DMS53 (cell line): ENCODE measurements at regions not wholly inside any gene's neighbourhood (a gene's known extent, or its start where the extent isn't known, plus 50 kb on each side); places are given as distances from the start of the nearest gene placed in this dataset.
"Not testable (repeated sequence)": the region's sequence is repeated elsewhere in the genome, so short reads cannot be mapped to it uniquely, and the experiment has no call there.

Experiments used
- DNase-seq: peaks from one replicate; lab custom pipeline; 2025; lab: John Stamatoyannopoulos, UW

GRCh38 chrX:83077606-83078005 lies 430.5 kb upstream of the POU3F4 start:
- DNase-seq = peak; percentile 34

- no peak for DNase-seq
These were observed 406.1 kb upstream of the POU3F4 start for GRCh38 chrX:83101961-83102360.

GRCh38 chrX:83108278-83108677 lies 399.8 kb upstream of the POU3F4 start:
- no peak for DNase-seq

- peak; percentile 5 for DNase-seq
These were observed 362.2 kb upstream of the POU3F4 start for GRCh38 chrX:83145876-83146275.

- DNase-seq = no peak
These were observed 348.0 kb upstream of the POU3F4 start for GRCh38 chrX:83160096-83160495.

GRCh38 chrX:83164063-83164462 lies 344.0 kb upstream of the POU3F4 start:
- DNase-seq = not testable (repeated sequence)

- DNase-seq = no peak
These were observed 338.4 kb upstream of the POU3F4 start for GRCh38 chrX:83169683-83170082.

GRCh38 chrX:83185010-83185409 lies 323.1 kb upstream of the POU3F4 start:
- no peak for DNase-seq

GRCh38 chrX:83185887-83186286 lies 322.2 kb upstream of the POU3F4 start:
- no peak for DNase-seq

- DNase-seq = no peak
These were observed 321.5 kb upstream of the POU3F4 start for GRCh38 chrX:83186632-83187031.
